Mammary epithelial cell (primary cell): ENCODE measurements at regions not wholly inside any gene's neighbourhood (a gene's known extent, or its start where the extent isn't known, plus 50 kb on each side); places are given as distances from the start of the nearest gene placed in this dataset.

ENCODE experiments used
- EZH2 ChIP-seq: IDR thresholded peaks from 2 replicates; pipeline ENCODE4 v1.6.1; 2012; ENCODE audit warnings: low read length, inconsistent platforms, borderline replicate concordance
- TF ChIP-seq, protein P1 (sequence below), 2 donors: IDR thresholded peaks in 1 of 2; conservative IDR thresholded peaks in 1 of 2; 2 replicates each; pipeline ENCODE4 v1.5.1; 2011 to 2012; ENCODE audit warnings: inconsistent platforms in 2 of 2, low read length in 2 of 2, mild to moderate bottlenecking in 2 of 2, control low read depth in 1 of 2, low read depth in 1 of 2; ENCODE audit not compliant: insufficient read depth in 1 of 2; ENCODE audit errors: extremely low read depth in 1 of 2

DNA sequence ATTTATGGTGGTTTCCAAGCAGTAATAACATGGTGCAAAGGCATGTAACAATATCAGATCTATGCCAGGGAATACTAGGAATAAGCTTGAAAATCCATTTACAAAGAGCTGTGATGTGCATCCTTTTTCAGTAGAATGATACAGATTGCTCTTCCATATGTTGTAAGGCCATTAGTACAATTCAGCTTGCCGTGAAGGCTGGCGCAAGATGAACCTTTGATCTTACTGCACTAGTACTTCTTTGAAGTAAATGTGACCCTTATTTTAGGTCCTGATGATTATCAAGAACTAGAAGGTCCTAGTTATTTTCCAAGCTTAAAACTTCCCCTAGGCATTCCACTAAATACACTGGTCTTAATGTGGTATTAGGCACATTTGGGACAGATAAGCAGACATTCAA lies 210.1 kb upstream of the CD96 start:
- TF ChIP-seq, protein P1, sequence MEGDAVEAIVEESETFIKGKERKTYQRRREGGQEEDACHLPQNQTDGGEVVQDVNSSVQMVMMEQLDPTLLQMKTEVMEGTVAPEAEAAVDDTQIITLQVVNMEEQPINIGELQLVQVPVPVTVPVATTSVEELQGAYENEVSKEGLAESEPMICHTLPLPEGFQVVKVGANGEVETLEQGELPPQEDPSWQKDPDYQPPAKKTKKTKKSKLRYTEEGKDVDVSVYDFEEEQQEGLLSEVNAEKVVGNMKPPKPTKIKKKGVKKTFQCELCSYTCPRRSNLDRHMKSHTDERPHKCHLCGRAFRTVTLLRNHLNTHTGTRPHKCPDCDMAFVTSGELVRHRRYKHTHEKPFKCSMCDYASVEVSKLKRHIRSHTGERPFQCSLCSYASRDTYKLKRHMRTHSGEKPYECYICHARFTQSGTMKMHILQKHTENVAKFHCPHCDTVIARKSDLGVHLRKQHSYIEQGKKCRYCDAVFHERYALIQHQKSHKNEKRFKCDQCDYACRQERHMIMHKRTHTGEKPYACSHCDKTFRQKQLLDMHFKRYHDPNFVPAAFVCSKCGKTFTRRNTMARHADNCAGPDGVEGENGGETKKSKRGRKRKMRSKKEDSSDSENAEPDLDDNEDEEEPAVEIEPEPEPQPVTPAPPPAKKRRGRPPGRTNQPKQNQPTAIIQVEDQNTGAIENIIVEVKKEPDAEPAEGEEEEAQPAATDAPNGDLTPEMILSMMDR (conservative IDR thresholded peaks at IDR 0.05 in 1 of 2, IDR thresholded peaks at IDR 0.05 in 1 of 2; ENCODE audit: extremely low read depth in 1 of 2, insufficient read depth in 1 of 2, low read depth in 1 of 2, low read length in 2 of 2): no peak
- TF ChIP-seq EZH2: no peak
